ENCODE measurements at regions not wholly inside any gene's neighbourhood (a gene's known extent, or its start where the extent isn't known, plus 50 kb on each side); places are given as distances from the start of the nearest gene placed in this dataset.
"Not testable (repeated sequence)": the region's sequence is repeated elsewhere in the genome, so short reads cannot be mapped to it uniquely, and the experiment has no call there.

DNA sequence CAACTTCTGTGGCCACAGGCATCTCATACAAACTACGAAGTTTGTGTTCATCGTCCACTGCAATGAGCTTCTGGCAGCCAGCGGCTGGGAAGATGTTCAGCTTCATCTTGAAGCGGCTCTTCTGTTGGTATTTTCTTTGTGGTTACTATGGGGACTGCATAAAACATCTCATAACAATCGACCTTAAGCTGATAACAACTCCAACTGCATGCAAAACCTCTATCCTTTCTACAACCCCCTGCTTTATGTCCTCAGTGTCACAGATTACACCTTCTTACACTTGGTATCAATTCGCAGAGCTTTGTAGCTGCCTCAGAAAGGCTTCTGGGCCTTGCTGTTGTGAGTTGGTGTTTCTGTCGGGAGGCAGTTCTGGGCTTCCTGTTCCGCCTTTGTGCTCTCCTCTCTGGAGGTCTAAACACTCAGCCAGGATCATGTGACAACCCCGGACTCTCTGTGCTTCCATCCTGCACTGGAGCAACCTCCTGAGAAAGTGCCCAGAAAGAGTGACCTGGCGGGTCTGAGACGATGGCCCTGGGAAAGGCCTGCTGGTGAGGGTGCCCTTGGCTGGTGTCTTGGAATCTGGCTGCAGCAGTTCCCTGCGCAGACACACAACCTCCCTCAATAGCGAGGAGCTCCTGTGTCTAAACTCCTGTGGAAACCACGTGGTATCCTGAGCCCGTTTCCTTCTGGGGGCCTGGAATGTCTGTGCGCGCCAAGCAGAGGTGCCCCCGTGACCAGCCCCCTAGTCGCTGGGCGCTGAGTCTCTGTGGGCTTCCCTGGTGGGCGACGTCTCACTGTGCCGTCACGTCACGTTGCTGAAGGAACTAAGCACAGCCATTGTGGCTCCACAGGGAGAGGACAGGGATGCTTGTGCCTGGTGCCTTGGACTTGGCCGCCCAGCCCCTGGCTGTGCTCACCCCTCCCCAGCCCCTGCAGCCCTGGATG, 339.6 kb downstream of the ADGRD1 start:
- not testable (repeated sequence) for DNase-seq

DNA sequence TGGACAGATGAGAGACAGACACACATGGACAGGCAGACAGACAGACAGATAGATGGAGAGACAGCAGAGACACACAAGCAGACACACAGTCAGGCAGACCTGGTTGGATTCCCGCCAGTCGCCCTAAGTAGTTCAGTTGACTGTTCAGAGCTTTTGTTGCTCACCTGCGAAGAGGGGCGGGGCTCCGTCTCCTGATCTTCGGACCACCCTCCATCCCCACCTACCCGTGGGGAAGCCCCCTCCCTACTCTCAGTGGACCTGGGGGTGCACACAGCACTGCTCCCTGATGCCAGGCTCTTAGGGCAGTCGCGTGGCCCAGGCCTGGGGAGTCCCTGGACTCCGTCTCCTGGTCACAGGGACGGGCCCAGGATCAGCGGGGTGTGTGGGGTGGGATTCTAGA, 341.0 kb downstream of the ADGRD1 start:
- not testable (repeated sequence) for DNase-seq

DNA sequence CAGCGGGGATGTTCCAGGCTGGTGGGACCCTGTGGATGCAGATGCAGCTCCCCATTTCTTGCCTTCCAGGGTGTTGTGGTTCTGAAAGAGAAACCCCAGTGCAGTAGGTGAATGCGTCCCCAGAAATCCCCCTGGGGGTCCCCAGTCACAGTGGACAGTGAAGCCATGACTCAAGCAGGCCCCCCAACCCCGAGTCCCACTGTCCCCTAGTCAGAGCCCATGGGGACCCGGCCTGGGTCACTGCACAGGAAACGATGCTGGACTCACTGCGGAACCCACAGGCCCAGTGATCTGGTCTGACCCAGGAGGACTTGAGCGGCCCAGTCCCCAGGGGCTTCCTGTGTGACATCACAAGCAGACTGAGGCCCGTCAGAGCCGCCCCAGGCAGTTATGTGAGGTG, 341.4 kb downstream of the ADGRD1 start:
- DNase-seq = not testable (repeated sequence)

DNA sequence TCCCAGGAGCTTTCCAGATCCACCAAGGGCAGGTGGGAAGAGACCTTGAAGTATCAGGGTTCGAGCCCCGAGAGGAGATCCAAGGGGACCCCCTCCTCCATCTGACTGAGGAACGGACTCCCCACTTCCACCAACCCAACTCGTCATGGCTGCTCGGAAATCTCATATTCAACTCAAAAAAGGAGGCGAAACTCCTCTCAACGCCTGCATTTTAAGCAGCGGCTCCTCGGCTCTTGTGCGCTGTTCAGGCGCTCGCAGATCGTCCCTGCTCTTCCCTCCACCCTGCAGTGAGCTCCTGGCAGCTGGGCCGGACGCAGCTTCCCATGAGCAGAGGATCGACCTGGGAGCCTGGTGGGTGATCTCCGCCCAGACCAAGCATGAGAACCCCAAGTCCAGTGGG, 341.9 kb downstream of the ADGRD1 start:
- not testable (repeated sequence) for DNase-seq

DNA sequence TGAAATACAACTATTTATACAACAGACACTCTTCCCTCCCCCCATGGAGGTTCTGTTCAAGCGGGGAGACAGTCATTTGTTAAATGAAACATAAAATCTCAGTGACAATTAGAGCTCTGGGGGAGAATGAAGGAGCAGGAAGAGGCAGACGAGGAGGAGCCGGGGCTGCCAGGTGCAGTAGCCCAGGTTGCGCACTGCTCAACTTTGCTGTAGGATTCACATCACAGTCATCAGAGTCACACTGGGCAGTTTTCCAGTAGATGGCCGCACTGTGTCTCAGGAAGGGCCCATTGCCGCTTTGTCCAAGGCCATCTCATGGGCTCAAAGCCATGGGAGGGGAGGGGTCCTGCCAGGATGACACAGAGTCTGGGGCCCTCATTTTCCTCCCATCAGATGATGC, 342.4 kb downstream of the ADGRD1 start:
- not testable (repeated sequence) for DNase-seq

DNA sequence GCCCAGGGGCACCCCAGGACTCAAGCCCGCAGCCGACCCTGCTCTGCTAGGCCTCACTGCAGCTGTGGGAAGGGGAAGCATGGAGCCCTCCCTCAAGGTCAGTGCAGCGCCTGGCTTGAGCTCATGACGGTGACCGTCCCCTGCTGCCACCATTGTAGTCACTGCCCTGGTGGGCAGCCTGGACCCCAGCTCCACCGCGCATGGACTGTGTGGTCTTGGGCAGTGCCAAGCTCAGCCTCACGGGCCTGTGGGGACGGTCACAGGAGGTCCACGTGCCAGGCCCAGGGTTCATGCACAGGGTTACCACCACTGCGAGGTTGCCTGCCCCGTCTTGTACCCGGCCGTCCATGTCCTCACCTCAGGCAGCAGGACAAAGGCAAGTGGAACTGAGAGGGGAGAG, 342.9 kb downstream of the ADGRD1 start:
- DNase-seq = not testable (repeated sequence)

DNA sequence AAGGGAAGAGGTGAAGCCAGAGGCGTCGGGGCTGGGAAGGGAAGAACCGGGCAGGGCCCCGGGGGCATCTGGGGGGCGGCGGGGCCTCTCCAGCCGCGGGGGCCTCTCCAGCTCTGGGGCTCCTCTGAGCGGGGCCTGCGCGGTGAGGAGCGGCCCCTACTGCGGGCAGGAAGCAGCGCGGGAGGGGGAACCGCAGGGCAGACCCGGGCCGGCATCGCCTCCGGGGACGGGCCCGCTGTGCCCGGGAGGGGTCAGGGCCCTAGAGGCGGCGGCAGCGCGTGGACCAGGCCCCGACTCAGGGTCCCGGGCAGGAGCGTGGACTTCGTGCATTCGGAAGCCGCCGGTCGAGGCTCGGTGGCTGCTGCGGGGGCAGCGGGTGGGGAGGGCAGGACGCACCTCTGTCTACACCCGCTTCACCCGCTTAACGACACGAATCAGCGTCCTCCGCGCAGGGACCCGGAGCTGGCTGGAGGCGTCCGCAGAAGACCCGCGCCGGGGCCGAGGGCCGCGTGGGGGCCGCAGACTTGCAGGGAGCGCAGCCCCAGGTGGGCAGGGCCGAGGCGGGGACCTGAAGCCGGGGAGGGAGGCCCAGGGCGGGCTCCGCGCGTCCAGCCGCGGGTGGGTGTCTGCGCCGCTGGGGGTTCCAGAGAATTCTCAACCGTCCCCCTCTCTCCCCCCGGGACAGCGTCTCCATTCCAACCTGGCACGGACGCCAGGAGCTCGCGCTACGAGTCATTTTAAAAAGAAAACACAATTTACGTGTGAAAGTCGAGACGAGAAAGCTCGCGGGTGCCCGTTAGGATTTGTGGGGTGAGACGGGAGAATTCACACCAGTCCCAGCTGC, 345.0 kb downstream of the ADGRD1 start:
- not testable (repeated sequence) for DNase-seq

DNA sequence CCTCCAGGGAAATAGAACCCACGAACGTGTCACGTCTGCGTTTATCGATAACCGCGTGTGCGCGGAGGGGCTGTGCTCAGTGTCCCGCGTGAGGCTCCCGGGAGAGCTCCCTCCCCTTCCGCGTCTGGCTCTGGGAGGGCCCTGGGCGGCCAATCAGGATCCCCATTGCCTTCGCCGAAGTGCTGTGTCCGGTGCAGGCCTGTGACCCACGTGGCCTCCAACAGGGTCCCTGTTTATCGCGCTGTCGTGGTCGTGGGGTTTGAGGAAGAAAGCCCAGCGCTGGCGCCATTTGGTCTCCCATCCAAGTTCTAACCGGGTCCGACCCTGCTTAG, 345.6 kb downstream of the ADGRD1 start:
- not testable (repeated sequence) for DNase-seq

DNA sequence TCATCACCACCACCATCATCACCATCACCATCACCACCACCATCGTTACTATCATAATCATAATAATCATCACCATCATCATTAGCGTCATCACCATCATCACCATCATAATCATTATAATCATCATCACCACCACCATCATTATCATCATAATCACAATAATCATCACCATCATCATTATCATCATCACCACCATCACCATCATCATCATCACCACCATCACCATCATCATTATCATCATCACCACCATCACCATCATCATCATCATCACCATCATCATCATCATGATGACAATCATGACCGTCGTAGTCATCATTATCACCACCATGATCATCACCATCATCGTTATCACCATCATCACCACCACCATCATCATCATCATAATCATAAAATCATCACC, 349.9 kb downstream of the ADGRD1 start:
- DNase-seq = not testable (repeated sequence)

DNA sequence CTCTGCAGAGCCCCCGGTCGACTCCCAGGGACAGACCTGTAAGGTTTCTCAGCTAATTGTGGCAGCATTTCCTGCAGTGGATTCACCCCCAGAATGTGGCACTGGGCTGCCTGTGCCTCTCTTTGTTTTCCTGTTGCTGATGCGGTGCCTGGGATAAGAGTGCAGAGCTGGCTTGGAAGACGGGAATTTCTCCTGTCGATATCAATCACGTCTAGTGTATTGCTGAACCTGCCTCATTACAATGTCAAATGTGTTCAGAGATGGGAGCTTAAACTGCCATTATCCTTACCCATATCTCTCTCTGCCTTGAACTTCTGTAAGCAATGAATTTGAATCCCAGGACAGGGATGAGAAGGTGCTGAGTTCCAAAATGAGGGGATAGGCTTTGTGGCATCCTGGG, 350.9 kb downstream of the ADGRD1 start:
- not testable (repeated sequence) for DNase-seq

DNA sequence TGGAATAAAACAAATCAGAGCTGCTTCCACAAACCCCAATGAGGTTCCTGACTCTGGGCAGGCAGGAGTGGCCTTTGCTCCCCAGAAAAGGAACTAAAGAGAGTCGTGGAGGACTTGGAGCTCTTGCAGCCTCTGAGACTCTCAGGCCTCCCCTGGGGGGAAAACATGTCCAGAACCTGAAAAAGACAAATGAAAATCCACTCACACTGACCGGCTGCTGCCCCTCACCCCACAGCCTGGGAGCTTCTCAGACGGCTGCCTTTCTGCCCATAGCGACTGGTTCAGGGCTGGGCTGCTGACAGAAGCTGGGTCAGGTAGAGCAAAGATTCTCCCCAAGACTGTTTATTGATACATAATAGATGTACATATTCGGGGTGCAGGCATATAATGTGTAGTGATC, 356.0 kb downstream of the ADGRD1 start:
- no peak for DNase-seq

DNA sequence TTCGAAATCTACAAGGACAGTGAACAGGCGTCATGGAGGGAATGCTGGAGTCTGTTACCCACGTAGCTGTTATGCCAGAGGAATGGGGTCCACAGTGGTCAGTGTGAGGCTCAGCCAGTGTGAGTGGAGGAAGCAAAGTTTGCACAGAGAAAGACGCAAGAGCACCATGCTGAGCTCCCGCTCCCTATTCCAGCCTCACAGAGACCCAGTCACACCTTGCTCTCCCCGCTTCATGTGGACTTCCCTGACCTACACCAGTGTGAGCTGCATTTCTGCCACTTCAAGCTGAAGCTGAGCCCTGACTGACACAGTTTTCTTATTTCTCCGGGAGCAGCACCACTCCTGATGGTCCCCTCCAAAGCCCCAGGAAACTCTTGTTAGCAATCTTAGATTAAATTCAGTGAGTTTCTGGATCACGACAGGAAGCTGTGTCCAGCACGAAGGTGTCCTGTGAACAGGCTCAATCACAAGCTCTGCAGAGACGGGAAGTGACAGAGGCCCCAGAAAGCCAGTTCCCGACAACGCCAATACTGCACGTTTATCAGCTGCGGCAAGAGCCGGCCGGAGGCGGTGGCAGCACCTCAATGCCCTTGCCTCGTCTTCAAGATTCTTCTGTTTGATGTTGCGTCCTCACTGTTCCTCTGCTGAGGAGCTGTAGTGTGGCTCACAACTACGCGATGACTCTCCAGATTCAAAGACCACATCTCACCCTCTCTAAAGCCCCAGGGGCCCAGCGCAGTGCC, 356.7 kb downstream of the ADGRD1 start:
- not testable (repeated sequence) for DNase-seq

DNA sequence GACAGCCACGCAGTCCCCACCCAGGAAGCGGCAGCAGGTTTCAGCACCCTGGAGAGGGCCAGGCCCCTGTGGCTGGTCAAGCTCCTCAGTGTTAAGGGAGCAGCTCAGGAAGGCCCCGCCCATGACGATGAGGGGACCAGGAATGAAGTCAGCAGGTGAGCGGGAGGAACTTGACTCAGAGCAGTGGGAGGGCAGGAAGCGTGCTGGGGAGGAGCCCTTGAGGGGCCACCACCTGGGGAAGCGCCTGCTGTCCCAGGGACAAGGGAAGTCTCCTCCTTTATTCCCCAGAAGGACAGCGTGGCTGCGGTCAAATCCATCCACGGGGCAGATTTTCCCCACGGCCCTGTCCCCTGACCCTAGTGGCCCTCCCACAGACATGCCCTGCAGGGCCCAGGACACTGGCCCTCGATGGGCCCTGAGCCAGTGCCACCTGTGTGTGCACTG, 357.6 kb downstream of the ADGRD1 start:
- DNase-seq = not testable (repeated sequence)

DNA sequence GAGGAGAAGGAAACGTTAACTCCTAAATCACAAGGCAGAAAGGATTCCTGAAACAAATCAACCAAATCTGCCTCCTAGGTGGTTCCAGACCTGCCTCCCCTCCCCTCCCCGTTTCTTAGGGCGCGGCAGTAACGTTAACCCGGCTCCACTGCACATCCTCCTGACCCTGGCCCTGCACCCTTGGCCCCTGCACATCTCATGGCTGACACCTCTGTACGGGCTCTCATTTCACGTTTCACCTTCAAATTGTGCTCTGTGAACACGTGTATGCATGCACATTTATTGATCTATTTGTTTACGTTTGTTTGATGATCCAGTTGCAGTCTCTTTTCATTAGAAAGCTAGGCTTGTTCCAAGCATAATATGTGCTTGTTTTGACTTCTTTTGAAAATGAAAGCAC, 358.1 kb downstream of the ADGRD1 start:
- no peak for DNase-seq

DNA sequence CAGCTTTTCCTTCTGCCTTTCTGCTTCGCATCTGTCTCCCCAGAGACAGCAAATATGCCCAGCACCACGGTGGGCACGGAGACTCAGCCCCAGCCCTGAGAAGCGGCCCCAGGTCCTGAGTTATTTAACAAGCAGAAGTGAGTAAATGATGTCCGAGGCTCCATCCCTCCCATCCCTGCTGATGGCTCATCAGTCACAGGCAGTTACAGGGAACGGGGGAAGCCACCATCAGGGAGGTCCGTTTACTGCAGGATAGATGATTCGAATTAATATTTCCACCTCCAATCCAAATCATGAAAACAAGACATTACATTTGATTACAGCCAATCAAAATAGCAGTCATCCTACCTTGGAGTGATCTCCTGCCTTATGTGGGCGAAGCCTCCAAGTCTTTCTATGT, 358.7 kb downstream of the ADGRD1 start:
- not testable (repeated sequence) for DNase-seq

DNA sequence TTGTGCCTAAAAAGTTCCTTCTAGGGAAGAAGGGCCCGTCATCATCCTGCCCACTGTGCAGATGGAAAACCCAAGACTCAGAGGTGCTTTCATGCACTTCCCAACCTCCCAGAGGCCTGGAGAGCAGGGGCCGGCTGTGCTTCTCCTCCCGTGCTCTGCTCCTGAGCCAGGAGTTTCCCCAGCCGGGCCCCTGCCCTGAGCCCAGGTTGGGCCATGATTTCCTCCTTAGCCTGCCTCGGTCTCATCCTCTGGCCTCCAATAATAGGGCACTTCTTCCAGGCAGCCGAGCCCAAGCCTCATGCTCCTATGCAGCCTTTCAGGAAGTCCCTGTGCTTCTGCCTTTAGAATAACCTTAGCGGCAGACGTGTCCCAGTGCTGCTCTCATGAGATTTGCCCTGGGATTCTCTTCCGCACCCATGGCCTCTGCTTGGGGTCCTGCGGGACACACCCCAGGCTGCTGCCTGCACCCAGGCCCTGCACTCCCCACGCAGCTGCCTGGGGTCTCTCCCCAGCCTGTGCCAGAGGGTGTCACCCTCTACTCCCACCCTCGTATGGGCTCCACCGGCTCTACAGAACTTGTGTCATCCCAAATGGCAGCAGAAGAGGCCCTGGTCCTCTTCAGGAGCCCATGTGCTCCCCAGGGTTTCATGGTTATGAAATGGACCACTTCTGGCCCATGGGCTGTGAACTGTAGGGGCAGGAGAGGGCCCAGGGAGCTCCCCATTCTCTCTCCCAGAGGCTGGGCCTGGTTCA, 359.3 kb downstream of the ADGRD1 start:
- DNase-seq = no peak

DNA sequence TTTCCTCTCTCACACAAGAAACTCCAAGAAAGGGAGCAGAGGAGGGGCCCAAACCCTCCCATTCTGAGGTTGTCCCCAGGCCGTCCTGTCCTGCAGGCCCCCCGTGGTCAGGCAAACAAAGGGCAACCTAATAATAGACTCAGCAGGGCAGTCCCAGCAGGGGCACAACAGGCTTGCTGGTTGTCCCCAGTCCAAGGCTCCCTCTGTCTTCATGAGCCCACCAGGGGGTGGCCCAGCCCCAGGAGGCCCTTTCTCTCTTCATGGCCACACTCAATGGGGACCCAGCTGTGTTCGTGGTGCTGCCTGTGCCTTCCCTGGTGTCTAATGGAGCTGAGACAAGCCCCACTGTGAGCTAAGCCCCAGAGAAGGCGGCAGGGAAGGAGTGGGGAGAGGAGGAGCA, 359.9 kb downstream of the ADGRD1 start:
- DNase-seq = no peak

DNA sequence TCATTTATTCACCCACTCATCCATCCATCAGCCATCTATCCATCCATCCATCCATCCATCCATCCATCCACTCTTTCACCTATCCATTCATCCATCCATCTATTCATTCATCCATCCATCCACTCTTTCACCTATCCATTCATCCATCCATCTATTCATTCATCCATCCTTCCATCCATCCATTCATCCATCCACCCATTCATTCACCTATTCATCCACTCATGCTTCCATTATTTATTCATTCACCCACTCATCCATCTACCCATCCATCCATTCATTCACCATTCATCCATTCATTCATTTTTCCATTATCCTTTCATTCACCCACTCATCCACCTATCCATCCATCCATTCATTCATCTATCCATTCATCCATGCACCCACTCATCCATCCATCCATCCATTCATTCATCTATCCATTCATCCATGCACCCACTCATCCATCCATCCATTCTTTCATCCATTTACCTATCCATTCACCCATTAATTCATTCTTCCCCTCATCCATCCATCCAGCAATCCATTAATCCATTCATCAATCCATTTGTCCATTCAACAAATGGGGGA, 360.9 kb downstream of the ADGRD1 start:
- no peak for DNase-seq

DNA sequence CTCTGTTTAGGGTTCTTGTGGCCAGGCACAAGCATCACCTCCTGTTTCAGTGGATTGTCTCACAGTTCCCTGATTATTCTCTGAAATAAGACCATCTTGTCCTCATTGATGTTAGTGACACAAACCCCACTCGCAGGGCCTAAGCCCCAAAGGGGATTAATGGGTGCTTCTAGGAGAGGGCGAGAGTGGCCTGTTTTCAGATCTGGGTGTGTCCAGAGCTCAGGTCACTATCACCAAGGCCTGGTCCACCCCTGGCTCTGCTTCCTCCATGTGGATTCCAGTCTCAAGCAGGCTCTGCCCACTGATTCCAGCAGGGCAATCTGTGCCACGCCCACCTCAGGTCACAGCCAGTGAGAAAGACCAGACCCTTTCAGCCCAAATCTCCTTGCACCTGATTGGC, 361.9 kb downstream of the ADGRD1 start:
- no peak for DNase-seq

DNA sequence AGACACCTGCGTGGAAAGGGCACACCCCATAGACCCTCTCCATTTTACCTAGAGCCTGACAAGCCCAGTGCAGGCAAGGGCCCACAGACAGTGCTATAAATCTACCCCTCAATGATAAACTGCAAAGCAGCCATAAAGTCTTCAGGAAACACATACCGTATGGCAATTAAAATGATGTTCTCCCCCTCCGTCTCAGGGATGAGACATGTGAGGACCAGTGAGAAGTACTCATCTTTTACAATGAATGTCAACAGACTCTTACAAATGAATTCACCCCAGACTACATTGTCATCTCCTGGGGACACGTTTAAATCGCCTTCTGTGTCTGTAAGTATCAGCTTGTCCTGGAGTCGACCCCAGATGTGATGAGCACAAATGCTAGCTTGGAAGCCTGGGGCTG, 362.7 kb downstream of the ADGRD1 start:
- no peak for DNase-seq

DNA sequence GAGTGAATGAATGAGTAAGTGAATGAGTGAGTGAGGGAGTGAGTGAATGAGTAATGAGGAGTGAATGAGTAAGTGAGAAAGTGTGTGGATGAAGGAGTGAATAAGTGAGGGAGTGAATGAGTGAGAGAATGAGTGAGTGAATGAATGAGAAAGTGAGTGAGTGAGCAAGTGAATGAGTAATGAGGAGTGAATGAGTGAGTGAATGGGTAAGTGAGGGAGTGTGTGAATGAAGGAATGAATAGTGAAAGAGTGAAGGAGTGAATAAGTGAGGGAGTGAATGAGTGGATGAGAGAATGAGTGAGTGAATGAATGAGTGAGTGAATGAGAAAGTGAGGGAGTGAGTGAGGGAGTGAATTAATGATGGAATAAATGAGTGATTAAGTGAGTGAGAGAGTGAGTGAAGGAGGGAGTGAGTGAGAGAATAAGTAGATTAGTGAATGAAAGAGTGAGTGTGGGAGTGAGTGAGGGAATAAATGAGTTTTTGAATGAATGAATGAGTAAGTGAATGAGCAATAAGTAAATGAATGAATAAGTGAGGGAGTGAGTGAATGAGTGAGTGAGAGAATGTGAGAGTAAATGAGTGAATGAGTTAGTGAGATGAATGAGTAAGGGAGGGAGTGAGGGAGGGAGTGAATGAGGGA, 364.5 kb downstream of the ADGRD1 start:
- DNase-seq = no peak

DNA sequence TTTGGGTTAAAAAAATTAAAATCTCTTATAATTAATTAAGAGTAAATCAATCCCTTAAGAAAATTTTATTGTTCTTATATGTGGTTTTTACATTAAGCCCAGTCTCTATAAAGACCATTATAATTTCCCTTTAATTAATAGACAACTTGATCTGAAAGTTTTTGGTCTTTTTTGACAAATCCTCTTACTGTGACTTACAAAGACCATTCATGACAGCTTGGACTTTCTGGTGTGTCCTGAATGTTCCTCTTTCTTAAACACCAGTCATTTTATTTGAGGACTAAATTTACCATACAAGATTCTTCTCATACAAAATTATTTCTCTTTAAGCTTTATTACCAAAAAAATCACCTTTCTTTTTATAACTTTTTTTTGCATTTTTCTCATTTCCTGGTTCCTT, 368.3 kb downstream of the ADGRD1 start:
- no peak for DNase-seq

Data from NCI-H1092 (cell line).